Erythroblast (primary cell): ENCODE measurements at regions not wholly inside any gene's neighbourhood (a gene's known extent, or its start where the extent isn't known, plus 50 kb on each side); places are given as distances from the start of the nearest gene placed in this dataset.

ENCODE experiments used
- GATA1 ChIP-seq: IDR thresholded peaks from 2 replicates; pipeline ENCODE4 v1.6.1; 2011; ENCODE audit warnings: low read depth, mild to moderate bottlenecking, control low read depth, low read length, moderate library complexity
- POLR2A ChIP-seq: IDR thresholded peaks from 2 replicates; pipeline ENCODE4 v1.6.1; 2011; ENCODE audit warnings: mild to moderate bottlenecking, low read length

DNA sequence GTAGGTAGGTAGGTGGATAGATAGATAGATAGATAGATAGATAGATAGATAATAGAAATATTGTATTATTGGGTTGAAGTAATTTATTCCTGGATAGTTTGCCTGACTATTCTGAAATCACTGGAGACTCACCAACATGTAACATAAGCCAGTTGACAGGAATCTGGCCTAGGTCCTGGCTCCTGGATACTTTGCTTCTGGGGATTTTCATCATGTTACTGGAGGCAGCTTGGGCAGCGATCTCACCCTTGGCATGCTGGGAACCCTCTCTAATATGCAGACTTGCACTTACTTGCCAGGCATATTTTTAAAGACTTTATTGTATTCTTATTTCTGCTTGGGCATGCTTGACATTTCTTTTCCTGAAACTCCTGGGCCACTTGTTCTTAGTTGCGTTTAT is 709.1 kb upstream of the FZD8 start:
- TF ChIP-seq POLR2A (no peak), GATA1 (no peak)
